ENCODE measurements at regions not wholly inside any gene's neighbourhood (a gene's known extent, or its start where the extent isn't known, plus 50 kb on each side); places are given as distances from the start of the nearest gene placed in this dataset.

DNA sequence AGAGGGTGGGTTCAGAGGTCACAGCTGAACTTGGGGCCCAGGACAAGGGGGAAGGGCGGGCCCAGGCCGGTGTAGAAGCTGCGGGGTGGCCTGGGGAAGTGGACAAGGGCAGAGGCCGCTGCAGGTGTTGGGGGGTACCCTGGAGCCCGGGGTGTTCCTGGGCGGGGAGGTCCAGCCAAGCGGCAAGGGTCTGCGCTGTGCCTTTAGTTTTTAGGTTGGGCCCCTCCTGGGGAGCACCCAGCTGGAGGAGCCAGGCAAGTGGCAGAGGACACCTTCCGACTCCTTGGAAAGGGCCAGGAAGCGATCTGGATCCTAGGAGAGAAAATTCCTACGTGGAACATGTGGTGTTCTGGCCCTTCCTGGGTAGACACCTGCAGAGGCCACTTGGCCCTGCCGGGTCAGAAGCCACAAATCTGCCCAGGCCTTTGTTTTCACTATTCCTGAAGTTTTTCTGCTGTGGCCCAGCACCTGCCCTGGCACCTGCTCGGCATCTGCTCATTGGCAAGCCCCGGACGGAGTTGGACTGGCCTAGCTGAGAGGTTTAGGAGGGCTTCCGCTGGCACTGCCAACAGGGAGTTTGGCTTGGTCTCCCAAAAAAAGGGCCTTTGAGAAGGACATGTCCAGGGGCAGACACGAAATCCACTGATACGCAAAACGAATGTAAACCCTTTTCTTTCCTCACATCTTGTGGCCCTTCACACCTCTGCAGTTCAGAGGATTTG is 61.1 kb downstream of the SMUG1 start:
- TF ChIP-seq CTCF (IDR thresholded peaks at IDR 0.05; ENCODE audit: low read depth, low read length, missing control alignments), result no peak
- peak overlapping the region; percentile 46 for H3K4me3 ChIP-seq (replicated peaks; ENCODE audit: low read depth, low read length)

GRCh38 chr12:54128416-54128815 is 60.4 kb downstream of the SMUG1 start:
- TF ChIP-seq CTCF (IDR thresholded peaks at IDR 0.05; ENCODE audit: low read depth, low read length, missing control alignments), result no peak
- no peak overlapping the region for H3K4me3 ChIP-seq (replicated peaks; ENCODE audit: low read depth, low read length)
- no peak for DNase-seq (ENCODE audit: extremely low read depth, low read depth)

More for the DNA sequence above, 61.1 kb downstream of the SMUG1 start:
- DNase-seq (ENCODE audit: extremely low read depth, low read depth), result no peak

GRCh38 chr12:54129028-54129903 is 59.5 kb downstream of the SMUG1 start:
- H3K4me3 ChIP-seq (replicated peaks; ENCODE audit: low read depth, low read length), result no peak overlapping the region
- TF ChIP-seq CTCF (IDR thresholded peaks at IDR 0.05; ENCODE audit: low read depth, low read length, missing control alignments), result no peak
- DNase-seq (ENCODE audit: extremely low read depth, low read depth), result no peak
